PFSK-1 (cell line): ENCODE measurements at regions not wholly inside any gene's neighbourhood (a gene's known extent, or its start where the extent isn't known, plus 50 kb on each side); places are given as distances from the start of the nearest gene placed in this dataset.

ENCODE experiments used
- FOXP2 ChIP-seq: optimal IDR thresholded peaks from 2 replicates; pipeline ENCODE3; 2011; ENCODE audit warnings: borderline replicate concordance, control low read depth, inconsistent platforms; ENCODE audit not compliant: insufficient read depth; ENCODE audit errors: extremely low read length, extremely low read depth
- POLR2AphosphoS5 ChIP-seq: IDR thresholded peaks from 2 replicates; pipeline ENCODE4 v1.6.1; 2012; ENCODE audit warnings: low read depth, mild to moderate bottlenecking, control low read depth, low read length, moderate library complexity
- REST ChIP-seq, 2 experiments: IDR thresholded peaks; 2 replicates each; pipeline versions ENCODE4 v1.6.1 to v1.8.0; 2011 to 2012; ENCODE audit warnings: low read depth in 2 of 2, low read length in 2 of 2, control low read depth in 1 of 2, inconsistent platforms in 1 of 2, mild to moderate bottlenecking in 1 of 2, moderate library complexity in 1 of 2; ENCODE audit not compliant: insufficient read depth in 1 of 2
- SIN3A ChIP-seq: IDR thresholded peaks from 2 replicates; pipeline ENCODE4 v1.6.1; 2012; ENCODE audit warnings: mild to moderate bottlenecking, low read length, moderate library complexity, borderline replicate concordance; ENCODE audit not compliant: insufficient read depth

- no peak for TF ChIP-seq POLR2AphosphoS5
- TF ChIP-seq REST (IDR thresholded peaks at IDR 0.05; ENCODE audit: insufficient read depth in 1 of 2, low read depth in 2 of 2, low read length in 2 of 2), result no peak
- TF ChIP-seq FOXP2, result peak; percentile 87
- TF ChIP-seq SIN3A, result peak; percentile 21; the same call in 1 of the 2 replicates
Measured at GRCh38 chr4:26116057-26116456, 202.0 kb downstream of the SMIM20 start.
